NCI-H345 (cell line): ENCODE measurements at regions not wholly inside any gene's neighbourhood (a gene's known extent, or its start where the extent isn't known, plus 50 kb on each side); places are given as distances from the start of the nearest gene placed in this dataset.
"Not testable (repeated sequence)": the region's sequence is repeated elsewhere in the genome, so short reads cannot be mapped to it uniquely, and the experiment has no call there.

ENCODE experiments used
- DNase-seq: peaks from one replicate; lab custom pipeline; 2025; lab: John Stamatoyannopoulos, UW

GRCh38 chr1:9441451-9442133 is 97.7 kb upstream of the SLC25A33 start:
- DNase-seq = no peak

DNA sequence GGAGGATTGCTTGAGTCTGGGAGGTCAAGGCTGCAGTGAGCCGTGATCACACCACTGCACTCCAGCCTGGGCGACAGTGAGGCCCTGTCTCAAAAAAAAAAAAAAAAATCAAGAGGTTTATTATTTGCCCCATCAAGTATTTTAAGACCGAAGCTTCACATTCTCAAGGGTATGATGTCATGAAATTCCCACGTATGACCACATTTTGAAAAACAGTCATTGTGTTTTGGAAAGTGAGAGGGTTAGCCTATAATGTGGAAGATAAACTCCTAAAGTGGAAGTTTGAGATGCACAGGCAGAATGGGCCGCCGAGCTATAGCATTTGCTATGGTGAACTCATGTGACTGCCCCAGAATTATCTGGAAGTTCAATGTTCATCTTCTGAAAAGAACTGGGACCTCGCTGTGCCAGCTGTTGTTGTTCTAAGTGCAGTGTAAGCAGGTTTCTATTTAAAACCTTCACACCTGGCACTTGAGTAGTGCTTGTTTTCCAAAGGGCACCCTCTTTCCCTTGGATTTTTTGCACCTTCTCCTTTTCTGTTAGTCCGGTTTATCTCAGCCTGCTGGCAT is 96.9 kb upstream of the SLC25A33 start:
- DNase-seq = peak; percentile 52

GRCh38 chr1:9442986-9443385 is 96.3 kb upstream of the SLC25A33 start:
- no peak for DNase-seq

DNA sequence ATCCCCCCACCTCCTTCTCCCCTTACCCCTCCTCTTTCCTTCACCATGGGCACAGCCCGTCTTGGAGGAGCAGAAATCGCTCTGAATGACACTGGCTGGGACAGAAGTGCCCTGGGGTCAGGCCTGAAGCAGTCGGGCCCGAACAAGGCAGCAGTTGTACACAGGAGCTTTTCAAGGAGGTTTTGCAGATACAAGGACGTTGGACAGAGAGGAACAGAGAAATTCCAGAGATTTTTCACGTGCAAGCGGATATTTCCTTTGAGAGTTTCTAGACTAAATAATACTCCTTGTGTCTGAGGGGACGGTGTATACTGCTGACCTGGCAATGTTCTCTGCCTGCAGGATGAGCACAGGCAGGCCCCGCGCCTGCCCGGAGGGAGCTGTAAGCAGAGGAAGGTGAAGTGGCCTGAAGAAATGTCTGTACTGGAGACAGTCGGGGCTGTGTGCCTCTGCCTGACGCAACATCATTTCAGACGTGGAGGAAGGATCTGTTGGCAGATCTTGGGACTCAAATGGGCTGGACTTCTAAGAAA is 95.3 kb upstream of the SLC25A33 start:
- DNase-seq = no peak

DNA sequence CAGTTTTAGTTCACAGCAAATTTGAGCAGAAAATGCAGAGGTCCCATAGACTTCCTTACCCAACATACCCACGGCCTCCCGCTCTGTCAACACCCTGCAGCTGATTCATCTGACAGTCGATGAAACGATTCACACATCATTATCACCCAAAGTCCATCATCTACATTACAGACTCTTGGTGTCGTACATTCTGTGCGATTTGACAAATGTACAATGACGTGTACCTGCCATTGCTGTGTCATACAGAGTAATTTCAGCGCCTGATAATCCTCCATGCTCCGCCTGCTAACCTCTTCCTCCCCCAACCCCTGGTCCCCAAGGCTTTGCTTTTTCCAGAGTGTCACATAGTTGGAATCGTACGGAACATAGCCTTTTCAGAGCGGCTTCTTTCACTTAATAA is 94.7 kb upstream of the SLC25A33 start:
- DNase-seq = no peak

DNA sequence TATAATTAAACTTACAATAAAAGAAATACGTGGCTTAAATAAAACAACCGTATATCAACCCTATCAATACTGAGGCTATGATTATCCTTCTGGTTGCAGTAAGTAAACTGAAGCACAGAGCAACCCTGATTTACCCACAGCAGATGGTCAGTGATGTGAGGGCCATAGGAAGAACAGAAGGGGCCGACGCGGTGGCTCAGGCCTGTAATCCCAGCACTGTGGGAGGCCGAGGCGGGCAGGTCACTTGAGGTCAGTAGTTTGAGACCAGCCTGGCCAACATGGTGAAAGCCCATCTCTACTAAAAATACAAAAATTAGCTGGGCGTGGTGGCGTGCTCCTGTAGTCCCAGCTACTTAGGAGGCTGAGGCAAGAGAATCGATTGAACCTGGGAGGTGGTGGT is 94.2 kb upstream of the SLC25A33 start:
- DNase-seq = not testable (repeated sequence)

- DNase-seq = no peak
Measured at GRCh38 chr1:9447215-9447960, 91.9 kb upstream of the SLC25A33 start.

GRCh38 chr1:9448132-9449109 is 90.8 kb upstream of the SLC25A33 start:
- peak; percentile 27 for DNase-seq

- DNase-seq = no peak
Measured at GRCh38 chr1:9449110-9449627, 90.1 kb upstream of the SLC25A33 start.

GRCh38 chr1:9449976-9450696 is 89.1 kb upstream of the SLC25A33 start:
- no peak for DNase-seq

GRCh38 chr1:9451081-9451480 is 88.2 kb upstream of the SLC25A33 start:
- DNase-seq = no peak

DNA sequence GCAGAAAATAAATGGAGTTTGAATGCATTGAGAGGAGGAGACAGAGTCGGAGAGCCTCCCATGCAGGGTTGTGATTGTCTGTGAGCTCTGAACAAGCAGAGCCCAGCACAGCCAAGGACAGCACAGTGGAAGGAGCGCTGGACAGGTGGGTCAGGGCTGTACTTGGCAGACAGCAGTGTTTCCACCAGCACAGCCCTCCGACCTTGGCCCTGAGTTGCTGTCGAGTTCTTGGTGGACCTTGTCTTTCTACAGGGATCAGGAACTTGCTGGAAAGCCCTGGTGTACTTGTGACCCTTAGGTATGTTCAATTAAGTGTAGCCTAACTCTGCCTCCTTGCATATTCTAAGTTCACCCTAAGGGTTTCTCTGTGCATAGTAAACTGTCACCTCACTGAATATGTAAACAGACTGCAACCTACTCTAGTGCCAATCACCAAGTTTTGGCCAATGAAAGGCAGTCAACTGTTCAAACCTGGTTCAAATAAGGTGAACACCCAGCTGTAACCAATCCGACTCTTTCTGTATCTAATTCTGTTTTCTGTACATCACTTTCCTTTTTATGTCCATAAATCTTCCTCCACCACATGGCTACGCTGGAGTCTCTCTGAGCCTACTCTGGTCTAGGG is 86.6 kb upstream of the SLC25A33 start:
- no peak for DNase-seq

DNA sequence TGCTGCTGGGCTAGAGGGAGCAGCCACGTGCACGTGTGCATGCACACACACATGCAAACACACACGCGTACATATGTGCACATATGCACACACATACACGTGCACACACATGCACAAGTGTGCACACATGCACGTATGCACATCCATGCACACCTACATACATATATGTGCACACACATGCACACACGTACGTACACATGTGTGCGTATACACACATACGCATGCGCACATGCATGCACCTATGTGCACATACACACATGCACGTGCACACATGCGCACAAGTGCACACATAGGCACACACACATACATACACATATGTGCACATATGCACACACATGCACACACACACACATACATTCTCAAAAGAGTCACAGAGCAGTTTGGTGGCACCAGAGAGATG is 85.9 kb upstream of the SLC25A33 start:
- DNase-seq = no peak

DNA sequence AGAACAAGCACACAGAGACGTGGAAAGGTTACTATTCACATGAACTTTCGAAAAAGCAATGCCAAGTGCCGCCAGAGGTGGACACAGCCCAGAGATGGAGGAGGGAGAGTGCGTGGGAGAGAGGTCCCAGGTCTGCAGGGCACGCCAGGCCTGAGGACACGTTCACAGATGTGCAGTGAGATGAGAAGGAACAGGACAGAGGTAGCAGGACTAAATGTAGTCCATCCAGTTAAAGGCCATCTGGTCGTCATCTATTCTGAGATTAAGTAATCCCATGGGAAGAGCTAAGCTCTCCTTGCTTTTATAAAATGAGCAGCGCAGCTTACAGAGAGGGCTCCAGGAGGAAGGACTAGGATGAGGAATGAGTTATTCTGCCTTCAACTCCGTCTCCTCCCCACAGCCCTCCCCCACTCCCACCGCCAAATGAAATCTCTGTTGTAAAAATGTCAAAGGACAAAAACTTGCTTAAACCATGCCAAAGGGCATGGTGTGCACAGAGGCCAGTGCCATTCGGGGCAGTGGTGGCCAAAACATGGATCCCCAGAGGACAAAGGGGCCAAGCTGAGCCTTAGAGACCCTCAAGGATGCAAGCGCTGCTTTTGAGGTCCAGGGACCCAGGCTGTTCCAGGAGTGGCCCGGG is 85.4 kb upstream of the SLC25A33 start:
- DNase-seq = no peak

GRCh38 chr1:9454494-9455066 is 84.7 kb upstream of the SLC25A33 start:
- DNase-seq = no peak

DNA sequence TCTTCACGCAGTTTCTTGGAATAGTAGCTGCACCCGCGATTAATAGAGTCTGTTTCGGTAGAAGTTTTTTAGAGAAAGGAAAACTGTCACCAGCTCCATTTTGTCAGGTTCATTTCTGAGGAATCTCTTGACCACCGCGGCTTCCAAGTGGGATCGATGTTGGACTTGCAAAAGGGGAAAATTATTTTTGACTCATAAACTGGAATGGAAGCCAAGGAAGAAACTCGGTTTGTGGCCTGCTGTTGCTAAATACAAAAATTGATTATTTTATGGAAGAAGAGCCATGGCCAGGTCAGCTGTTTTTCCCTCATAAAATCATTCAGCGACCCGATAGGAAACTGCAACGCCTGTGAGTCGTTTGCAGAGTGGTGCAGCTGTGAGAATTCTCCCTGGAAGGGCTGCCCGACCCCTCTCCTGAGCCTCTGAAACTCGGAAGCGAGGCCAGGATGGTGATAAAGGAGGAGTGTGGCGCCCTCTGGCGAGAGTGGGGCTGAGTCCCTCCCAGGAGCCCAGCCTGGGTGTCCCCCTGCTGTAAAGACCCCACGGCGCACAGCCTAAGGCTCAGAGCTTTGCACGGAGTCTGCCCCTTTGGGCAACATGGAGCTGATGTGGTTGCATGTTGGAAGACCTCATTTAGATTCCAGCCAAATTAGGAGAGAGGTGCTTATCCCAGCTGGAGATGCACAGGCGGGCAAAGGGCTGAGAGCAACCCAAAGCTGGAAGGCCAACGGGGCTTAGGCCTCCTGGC is 83.6 kb upstream of the SLC25A33 start:
- peak; percentile 51 for DNase-seq

DNA sequence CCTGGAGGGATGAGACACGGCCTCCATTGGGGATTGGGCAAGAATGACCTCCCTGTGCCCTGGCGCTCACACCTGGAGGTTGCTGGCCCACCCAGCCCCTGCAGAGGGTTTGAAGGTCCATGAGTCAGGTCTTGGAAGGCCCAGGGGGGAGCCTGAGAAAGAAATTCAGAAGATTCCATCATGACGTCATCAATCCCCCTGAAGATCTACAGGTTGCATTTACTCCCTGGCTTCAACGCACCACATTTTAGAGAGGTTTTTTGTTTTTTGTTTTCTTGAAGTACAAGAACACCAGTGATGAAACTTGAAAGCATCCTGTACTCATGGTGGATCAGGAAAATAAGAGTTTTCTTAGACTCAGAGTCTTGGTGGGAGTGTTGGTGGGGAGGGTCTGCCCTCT is 82.4 kb upstream of the SLC25A33 start:
- DNase-seq = no peak

DNA sequence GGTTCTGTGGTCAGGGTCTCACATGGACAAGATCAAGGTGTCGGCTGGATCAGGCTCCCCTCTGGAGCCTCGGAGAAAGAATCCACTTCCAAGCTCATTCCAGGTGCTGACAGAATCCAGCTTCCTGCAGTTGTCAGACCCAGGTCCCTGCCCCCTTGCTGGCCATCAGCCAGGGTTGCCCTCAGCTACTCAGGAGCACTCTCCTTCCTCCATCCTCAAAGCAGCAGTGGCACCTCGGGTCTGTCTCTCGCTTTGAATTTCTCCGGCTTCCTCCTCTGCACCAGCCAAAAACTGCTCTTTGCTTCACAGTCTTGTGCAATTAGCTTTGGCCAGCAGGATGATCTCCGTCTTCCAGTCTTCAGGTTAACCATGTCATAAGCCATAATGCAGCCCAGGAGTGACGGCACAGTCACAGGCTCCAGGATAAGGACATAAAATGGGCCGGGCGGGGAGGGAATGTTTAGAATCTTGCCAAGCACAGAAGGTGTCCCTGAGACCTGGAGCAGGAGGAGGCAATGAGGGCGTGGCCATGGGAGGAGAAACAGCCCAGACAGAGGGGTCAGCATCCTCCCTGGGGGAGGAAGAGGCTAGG is 79.4 kb upstream of the SLC25A33 start:
- no peak for DNase-seq

DNA sequence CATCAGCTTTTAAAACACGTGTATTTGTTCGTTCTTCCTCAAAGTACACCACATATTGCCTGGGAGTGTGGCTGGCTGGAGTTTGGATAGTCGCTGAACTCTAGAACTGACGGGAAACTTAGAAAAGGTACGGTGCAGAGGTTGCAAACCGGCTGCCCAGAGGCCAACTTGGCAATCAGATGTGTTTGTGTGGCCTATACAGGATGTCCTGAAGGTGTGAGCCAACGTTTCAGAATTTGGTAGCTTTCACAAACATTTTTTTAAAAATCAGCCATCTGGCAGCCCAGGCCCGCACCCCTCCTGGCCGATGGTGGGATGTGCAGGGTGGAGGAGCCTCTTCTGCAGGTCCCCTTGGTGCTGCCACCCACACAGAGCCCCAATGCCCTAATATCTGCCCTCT is 73.6 kb upstream of the SLC25A33 start:
- no peak for DNase-seq
